Neural crest cell (in vitro differentiated cells): ENCODE measurements at regions not wholly inside any gene's neighbourhood (a gene's known extent, or its start where the extent isn't known, plus 50 kb on each side); places are given as distances from the start of the nearest gene placed in this dataset.

Experiments used
- DNase-seq: peaks from one replicate; pipeline ENCODE4 v3.0.0; 2021; ENCODE audit warnings: low read depth, mixed read lengths, low spot score
- H3K27ac Mint-ChIP-seq: one replicate; pipeline ENCODE4 v1.8.0; 2021; ENCODE audit warnings: mild to moderate bottlenecking, mixed read lengths; ENCODE audit not compliant: unreplicated experiment
- H3K27me3 Mint-ChIP-seq: 2 replicates; pipeline ENCODE4 v1.8.0; 2021; ENCODE audit warnings: low read depth, mild to moderate bottlenecking, mixed read lengths
- H3K36me3 Mint-ChIP-seq: 2 replicates; pipeline ENCODE4 v1.8.0; 2021; ENCODE audit warnings: low read depth, mild to moderate bottlenecking, mixed read lengths
- H3K4me1 Mint-ChIP-seq: 2 replicates; pipeline ENCODE4 v1.8.0; 2021; ENCODE audit warnings: mixed read lengths
- H3K4me3 Mint-ChIP-seq: one replicate; pipeline ENCODE4 v1.8.0; 2021; ENCODE audit warnings: mild to moderate bottlenecking, mixed read lengths
- H3K9me3 Mint-ChIP-seq: 2 replicates; pipeline ENCODE4 v1.8.0; 2021; ENCODE audit warnings: mixed read lengths
- CTCF ChIP-seq: fragments of 200-600 bp; sonication (generic); conservative IDR thresholded peaks from 2 replicates; pipeline ENCODE4 v1.5.0; 2021; ENCODE audit warnings: antibody characterized with exemption, mild to moderate bottlenecking

GRCh38 chr2:39549000-39549399, 111.9 kb upstream of the MAP4K3 start:
- Mint-ChIP-seq H3K9me3 (no peaks in the 10 kb centered on the region), H3K36me3 (no peaks in the 10 kb centered on the region), H3K27me3 (no peaks in the 10 kb centered on the region), H3K4me3 (no peak overlapping the region), H3K4me1 (peaks cover 5% of the 10 kb centered on the region), H3K27ac (no peak overlapping the region)
- TF ChIP-seq CTCF, result no peak
- no peak for DNase-seq

- H3K36me3 Mint-ChIP-seq, result no peaks in the 10 kb centered on the region
- no peak overlapping the region for H3K27ac Mint-ChIP-seq
- no peak for DNase-seq
- H3K9me3 Mint-ChIP-seq, result no peaks in the 10 kb centered on the region
- H3K27me3 Mint-ChIP-seq, result no peaks in the 10 kb centered on the region
- no peak overlapping the region for H3K4me3 Mint-ChIP-seq
- H3K4me1 Mint-ChIP-seq, result peaks cover 5% of the 10 kb centered on the region
- TF ChIP-seq CTCF, result no peak
These were observed 112.8 kb upstream of the MAP4K3 start for GRCh38 chr2:39549718-39550464.

- TF ChIP-seq CTCF, result no peak
These were observed 113.7 kb upstream of the MAP4K3 start for GRCh38 chr2:39550701-39551285.

GRCh38 chr2:39558906-39559305, 106.8 kb upstream of the TMEM178A start:
- no peaks in the 10 kb centered on the region for H3K27me3 Mint-ChIP-seq
- DNase-seq, result no peak
- peaks cover 8% of the 10 kb centered on the region for H3K9me3 Mint-ChIP-seq
- no peak overlapping the region for H3K4me3 Mint-ChIP-seq
- no peaks in the 10 kb centered on the region for H3K4me1 Mint-ChIP-seq
- TF ChIP-seq CTCF, result no peak
- H3K36me3 Mint-ChIP-seq, result peaks cover 12% of the 10 kb centered on the region
- no peak overlapping the region for H3K27ac Mint-ChIP-seq

More at GRCh38 chr2:39550701-39551285, 113.7 kb upstream of the MAP4K3 start:
- no peaks in the 10 kb centered on the region for H3K27me3 Mint-ChIP-seq
- no peaks in the 10 kb centered on the region for H3K9me3 Mint-ChIP-seq
- H3K4me1 Mint-ChIP-seq, result peaks cover 5% of the 10 kb centered on the region
- no peak overlapping the region for H3K4me3 Mint-ChIP-seq
- H3K36me3 Mint-ChIP-seq, result no peaks in the 10 kb centered on the region
- no peak for DNase-seq
- H3K27ac Mint-ChIP-seq, result no peak overlapping the region

- no peak overlapping the region for H3K4me3 Mint-ChIP-seq
- TF ChIP-seq CTCF, result no peak
- DNase-seq, result no peak
- peaks cover 12% of the 10 kb centered on the region for H3K9me3 Mint-ChIP-seq
- no peaks in the 10 kb centered on the region for H3K27me3 Mint-ChIP-seq
- H3K27ac Mint-ChIP-seq, result no peak overlapping the region
- peaks cover 17% of the 10 kb centered on the region for H3K36me3 Mint-ChIP-seq
- H3K4me1 Mint-ChIP-seq, result peaks cover 3% of the 10 kb centered on the region
These were observed 102.1 kb upstream of the TMEM178A start for GRCh38 chr2:39563572-39563971.
